NCI-H128 (cell line): ENCODE measurements at regions not wholly inside any gene's neighbourhood (a gene's known extent, or its start where the extent isn't known, plus 50 kb on each side); places are given as distances from the start of the nearest gene placed in this dataset.
A peak's percentile ranks its signal among the peaks of the same experiment; 100 is the strongest.
"Not testable (repeated sequence)": the region's sequence is repeated elsewhere in the genome, so short reads cannot be mapped to it uniquely, and the experiment has no call there.

Source experiments
- DNase-seq: peaks from one replicate; lab custom pipeline; 2025; ENCODE audit not compliant: unreplicated experiment; lab: John Stamatoyannopoulos, UW

DNA sequence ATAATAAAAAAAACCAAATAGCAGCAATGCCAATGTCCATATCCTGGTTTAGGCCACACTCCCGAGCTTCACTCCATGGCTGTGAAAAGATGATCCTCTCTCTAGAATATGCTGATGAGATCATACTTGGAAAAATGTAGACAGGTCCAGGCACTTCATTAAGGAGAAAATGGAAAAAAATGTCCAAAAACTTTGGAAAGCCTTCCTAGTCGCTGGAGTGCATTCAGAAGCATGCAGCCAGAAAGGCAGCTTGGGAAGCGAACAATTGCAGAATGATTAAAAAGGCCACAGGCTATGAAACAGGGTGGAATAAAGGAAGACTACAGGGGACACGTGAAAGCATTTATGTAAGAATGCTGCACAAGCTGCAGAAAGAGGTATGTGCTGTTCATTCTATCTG lies 165.6 kb upstream of the HCCS start:
- DNase-seq: no peak

DNA sequence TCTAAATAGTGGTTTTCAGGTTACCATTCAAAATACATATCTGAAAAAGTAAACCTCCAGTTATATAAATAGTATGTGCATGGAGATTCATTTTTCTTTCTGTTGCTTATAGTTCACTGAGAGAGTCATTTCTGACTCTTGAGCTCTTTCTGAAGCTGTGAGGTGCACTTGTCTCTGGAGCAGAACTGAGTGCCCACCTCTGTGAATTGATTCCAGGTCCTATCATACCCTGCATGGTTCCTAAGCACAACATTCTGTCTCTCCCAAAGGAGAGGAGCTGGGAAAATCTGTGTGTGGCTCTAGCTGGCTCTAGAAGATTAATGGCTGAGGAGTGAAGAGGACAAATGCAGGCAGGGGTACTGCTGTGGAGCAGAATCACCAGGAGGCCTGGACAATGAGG lies 161.6 kb upstream of the HCCS start:
- DNase-seq: peak; percentile 13

GRCh38 chrX:10952619-10953018 lies 158.5 kb upstream of the HCCS start:
- DNase-seq: no peak

GRCh38 chrX:10965174-10965798 lies 145.8 kb upstream of the HCCS start:
- DNase-seq: no peak

DNA sequence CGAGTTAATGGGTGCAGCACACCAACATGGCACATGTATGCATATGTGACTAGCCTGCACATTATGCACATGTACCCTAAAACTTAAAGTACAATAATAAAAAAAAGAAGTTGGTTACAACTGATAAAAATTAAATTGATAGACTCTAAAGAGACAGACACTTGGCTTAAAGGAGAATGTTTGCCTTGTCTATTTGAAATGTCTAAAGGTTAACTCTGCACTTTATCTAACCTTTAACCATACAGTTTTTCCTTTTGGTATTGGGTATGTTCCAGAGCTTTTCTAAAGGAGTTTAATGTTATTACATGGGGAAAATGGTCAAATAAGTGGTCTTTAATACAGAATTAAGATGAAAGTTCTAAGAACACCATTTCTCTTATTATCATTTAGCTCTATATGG lies 145.1 kb upstream of the HCCS start:
- no peak for DNase-seq

DNA sequence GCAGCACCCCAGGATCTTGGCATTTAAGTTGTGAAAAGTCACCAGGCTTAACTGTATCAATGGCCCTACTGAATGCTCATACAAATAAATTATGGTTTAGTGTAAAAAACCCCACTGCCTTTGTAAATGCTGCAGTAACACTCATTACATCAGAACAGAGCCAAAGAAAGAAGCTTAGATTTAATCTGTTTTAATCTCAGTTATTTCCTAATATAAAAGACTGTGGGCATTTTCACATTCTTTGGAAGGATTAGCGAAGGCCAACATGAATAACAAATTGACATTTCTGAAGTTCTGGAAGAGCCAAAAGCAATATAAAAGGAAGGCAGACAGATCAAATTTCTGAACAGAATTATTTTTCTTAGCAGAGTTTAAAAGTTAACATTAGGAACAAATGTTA lies 140.0 kb upstream of the HCCS start:
- DNase-seq: no peak

GRCh38 chrX:10971759-10972158 lies 139.4 kb upstream of the HCCS start:
- DNase-seq: no peak

GRCh38 chrX:10972706-10973105 lies 138.4 kb upstream of the HCCS start:
- no peak for DNase-seq

DNA sequence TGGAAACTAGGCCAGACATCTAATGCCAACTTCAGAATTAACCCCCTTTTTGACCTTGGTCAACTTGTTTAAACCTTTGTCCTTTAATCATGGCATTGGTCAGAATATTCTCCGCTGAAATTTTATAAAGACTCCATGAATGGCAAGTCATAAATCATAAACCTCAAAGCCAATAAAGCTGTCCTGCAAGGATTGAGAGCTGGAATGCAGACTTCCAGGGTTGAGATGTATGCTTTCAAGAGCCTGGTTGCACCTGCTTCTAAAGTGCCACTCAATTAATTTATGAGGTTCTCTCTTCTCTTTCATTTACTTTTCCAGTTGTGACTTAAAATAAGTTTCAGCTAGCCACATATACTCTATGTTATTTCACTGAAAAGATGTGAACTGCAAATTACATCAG lies 136.2 kb upstream of the HCCS start:
- no peak for DNase-seq

DNA sequence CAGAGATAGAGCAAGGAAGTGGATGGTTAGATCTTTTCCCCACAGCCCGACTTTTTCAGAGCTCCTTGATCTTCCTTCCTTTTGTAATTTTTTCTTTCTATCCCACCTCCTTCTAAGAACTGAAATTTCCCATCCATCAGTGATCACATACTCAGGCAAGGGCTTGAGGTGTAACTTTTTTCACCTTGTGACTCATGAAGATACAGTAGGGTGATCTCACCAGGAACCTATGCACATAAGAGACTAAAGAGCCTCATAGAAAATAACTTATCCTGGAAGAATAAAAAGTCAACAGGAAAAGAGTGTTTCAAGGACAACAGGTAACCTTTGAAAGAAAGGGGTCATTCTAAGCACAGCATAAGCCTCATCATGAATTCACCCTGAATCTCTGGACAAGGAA lies 131.2 kb upstream of the HCCS start:
- no peak for DNase-seq

DNA sequence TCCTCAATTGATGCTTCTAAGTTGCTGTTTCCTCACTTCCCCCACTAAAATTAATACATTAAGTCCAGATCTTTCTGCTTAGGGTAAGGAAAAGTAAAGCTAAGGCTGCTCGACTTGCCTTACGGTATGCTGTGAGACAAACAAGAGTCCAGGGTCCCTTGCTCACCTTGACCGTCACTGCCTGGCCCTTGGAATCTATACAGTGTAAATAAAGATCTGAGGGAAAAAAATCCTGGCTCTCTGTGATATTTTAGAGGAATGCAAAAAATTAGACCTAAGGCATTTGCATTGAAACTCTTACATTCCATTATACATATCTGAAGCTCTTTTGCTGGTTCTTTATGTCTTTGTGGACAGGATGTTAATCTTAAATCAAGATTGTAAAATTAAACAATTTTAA lies 129.6 kb upstream of the HCCS start:
- no peak for DNase-seq

- no peak for DNase-seq
Observed at GRCh38 chrX:10983526-10983925, 127.6 kb upstream of the HCCS start.

DNA sequence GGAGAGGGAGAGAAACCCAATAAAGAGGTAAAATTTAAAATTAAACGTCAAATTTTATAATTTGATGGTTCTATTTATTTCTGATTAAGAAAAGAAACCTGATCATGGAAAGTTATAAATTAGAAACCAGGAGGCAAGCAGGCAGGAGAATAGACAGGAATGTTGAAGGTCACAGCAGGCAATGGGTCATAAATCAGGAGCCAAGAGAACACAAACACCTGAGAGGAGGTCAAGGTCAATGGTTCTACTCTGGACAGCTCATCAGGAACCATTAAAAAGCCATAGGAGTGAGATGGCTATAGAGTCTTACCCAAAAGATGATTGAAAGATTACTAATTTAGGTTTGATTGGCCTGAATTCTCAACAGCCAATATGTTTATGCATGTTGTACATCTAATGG lies 126.9 kb upstream of the HCCS start:
- DNase-seq: no peak

DNA sequence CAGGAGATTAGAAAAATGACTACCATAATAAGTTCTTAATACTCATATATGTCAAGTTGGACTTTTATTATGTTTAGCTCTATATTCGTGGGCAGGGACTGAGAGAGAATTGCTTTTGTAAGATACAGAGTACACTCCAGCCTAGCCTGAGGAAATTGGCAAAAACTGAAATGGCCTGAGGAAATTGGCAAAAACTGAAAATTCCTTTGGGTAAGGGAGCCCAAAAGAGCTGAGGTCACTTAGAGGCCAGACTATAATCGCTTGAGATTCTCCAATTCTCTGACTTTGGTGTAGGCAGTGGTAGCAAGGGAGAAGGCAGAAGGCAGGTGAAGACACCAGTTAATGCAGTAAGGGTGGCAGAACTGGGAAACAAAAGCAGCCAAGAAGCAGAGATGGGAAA lies 124.5 kb upstream of the HCCS start:
- no peak for DNase-seq

DNA sequence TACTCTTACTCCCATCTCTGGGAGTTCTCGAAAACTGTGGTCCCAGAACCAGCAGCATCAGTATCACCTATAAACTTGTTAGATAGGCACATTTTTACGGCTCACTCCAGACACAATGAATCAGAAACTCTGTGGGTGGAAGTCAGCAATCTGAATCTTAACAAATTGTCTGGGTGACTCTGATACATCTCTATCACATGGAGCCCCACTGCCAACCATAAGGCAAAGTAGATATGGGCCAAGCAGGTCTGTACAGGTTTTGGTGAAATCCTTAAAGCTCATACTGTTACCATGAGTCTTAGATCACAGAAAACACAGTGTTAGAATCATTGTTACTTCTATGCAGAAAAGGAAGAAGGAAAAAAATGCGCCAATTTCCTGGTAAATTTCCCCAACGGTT lies 122.5 kb upstream of the HCCS start:
- DNase-seq: no peak

DNA sequence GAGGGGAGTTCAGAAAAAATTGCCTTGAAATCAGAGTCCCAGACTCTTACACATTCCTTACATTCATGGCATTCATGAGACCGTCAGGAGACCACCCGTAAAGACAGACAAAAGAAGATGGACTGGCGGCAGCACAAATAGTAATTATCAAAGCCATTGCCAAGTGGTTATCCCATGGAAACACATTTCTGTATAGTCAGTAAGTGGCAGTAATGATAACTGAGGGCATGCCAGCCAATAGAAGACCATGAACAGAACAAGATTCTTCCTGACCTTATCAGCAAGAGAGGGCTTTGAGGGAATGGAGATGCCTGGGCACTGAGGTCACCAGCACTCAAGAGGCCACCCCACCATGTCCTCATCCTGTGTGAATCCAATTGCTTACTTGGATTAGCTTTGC lies 121.7 kb upstream of the HCCS start:
- no peak for DNase-seq

DNA sequence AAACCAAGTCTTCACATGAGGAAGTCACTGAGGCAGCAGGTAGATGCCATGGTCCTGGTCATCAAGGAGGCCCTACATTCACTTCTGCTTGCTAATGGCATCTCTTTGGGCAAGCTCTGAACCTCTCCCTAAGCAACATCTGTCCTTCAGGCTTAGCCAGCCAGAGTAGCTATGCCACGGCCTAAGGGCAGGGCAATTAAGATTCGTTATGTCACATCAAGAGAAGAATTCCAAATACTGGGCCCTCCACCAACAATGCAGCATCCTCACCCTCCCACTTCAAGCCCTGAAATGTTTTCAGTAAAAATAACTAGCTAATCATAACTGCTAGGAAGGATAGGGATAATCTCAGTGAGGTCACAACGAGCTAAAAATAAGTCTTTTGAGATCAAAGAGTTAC lies 120.7 kb upstream of the HCCS start:
- no peak for DNase-seq

DNA sequence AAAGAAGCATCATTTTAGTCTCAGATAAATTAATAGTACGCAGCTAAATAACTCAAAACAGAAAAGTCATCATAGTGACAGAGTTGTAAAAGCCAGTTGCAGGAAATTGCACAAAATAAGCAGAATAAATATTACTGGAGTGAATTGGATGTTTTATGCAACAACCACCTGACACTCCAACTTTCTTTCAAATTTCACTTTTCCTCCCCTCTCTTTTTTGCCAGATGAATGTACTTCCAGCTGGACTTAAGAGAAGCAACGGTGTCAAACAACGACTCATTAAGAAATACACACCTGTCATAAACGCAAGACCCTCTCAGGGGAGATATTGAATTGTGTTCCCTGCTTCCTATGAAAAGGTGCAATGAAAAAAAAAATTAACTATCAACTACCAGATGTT lies 120.2 kb upstream of the HCCS start:
- DNase-seq: no peak

DNA sequence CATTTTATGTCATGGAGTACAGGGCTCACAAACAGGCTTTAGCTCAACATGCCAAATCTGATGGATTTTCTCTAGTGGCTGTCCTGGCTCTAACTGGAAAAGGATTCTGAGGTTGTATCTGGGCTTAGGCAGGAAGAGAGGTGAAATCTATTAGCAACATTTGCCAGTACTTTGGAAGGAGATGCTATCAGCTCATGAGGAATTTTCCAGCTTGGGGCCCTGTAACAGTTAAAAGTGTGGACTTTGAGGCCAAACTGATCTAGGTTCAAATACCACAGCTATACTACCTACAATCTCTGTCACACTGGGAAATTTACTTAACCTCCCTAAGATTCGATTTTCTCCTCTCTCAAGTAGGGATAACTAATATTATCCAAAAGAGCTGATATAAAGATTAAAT lies 119.0 kb upstream of the HCCS start:
- no peak for DNase-seq

- not testable (repeated sequence) for DNase-seq
Observed at GRCh38 chrX:11007076-11007475, 104.1 kb upstream of the HCCS start.

DNA sequence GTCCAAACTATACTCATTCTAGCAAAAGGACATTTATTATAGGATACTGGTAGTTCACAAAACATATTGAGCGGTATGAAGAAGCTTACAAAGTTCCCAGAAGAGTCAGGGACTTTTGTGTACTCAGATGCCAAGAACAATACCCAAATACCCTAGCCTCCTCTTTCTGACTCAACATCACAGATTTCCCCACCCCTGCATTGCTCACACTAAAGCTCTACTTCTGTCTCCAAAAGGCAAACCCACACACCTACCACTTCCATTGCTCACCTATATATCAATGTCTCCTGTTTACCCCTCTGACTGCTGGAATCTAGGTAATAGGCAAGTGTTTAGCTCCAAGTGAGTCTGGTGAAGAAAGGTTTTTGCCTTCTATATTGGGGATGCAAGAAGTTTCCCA lies 100.7 kb upstream of the HCCS start:
- DNase-seq: no peak

- no peak for DNase-seq
Observed at GRCh38 chrX:11016728-11017127, 94.4 kb upstream of the HCCS start.

- not testable (repeated sequence) for DNase-seq
Observed at GRCh38 chrX:11022588-11022987, 88.5 kb upstream of the HCCS start.

DNA sequence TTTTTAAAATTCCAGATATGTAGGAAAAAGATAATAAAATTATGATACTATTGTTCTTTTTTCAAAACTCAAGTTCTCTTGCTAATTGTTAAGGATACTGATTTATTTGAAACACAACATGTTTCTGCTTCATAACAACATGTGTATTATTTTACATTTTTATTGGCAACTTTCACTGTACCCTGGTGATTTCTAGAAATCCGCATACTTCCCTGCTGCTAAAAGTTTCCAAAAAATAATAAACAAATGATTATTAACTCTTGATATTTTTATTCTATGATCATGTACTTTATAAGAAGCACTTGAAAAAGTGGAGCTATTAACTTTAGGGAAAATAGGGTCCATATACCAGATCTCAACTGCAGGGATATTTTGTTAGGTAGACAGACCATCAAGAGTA lies 71.2 kb upstream of the HCCS start:
- DNase-seq: no peak
